DMS114 treated with DMSO at 0.1 percent for 48 hours (cell line): ENCODE measurements at regions not wholly inside any gene's neighbourhood (a gene's known extent, or its start where the extent isn't known, plus 50 kb on each side); places are given as distances from the start of the nearest gene placed in this dataset.

Experiments used
- DNase-seq: peaks from one replicate; lab custom pipeline; 2025; ENCODE audit not compliant: unreplicated experiment; lab: John Stamatoyannopoulos, UW

- DNase-seq: no peak
Observed at GRCh38 chr2:196224756-196225155, 53.4 kb upstream of the STK17B start.

GRCh38 chr2:196225213-196225612 lies 53.8 kb upstream of the STK17B start:
- DNase-seq: no peak

- no peak for DNase-seq
Observed at GRCh38 chr2:196226058-196226706, 54.8 kb upstream of the STK17B start.

GRCh38 chr2:196226707-196227065 lies 55.3 kb upstream of the STK17B start:
- DNase-seq: no peak

GRCh38 chr2:196229013-196229412 lies 57.6 kb upstream of the STK17B start:
- no peak for DNase-seq

- DNase-seq: no peak
Observed at GRCh38 chr2:196230061-196230854, 58.9 kb upstream of the STK17B start.

- no peak for DNase-seq
Observed at GRCh38 chr2:196233021-196233804, 61.8 kb upstream of the STK17B start.

- no peak for DNase-seq
Observed at GRCh38 chr2:196233805-196234475, 62.6 kb upstream of the STK17B start.

GRCh38 chr2:196234672-196235071 lies 63.3 kb upstream of the STK17B start:
- no peak for DNase-seq

- no peak for DNase-seq
Observed at GRCh38 chr2:196238836-196239380, 67.5 kb upstream of the STK17B start.

GRCh38 chr2:196239622-196240587 lies 68.5 kb upstream of the STK17B start:
- no peak for DNase-seq

- DNase-seq: no peak
Observed at GRCh38 chr2:196241175-196241574, 69.8 kb upstream of the STK17B start.

- DNase-seq: no peak
Observed at GRCh38 chr2:196242131-196242620, 70.8 kb upstream of the STK17B start.

- no peak for DNase-seq
Observed at GRCh38 chr2:196244516-196244915, 73.1 kb upstream of the STK17B start.

- DNase-seq: no peak
Observed at GRCh38 chr2:196244966-196245365, 73.6 kb upstream of the STK17B start.

GRCh38 chr2:196245378-196246140 lies 74.2 kb upstream of the STK17B start:
- no peak for DNase-seq

GRCh38 chr2:196247114-196247975 lies 76.0 kb upstream of the STK17B start:
- no peak for DNase-seq

- no peak for DNase-seq
Observed at GRCh38 chr2:196247976-196248280, 76.5 kb upstream of the STK17B start.
